HUES48 (cell line): ENCODE measurements at regions not wholly inside any gene's neighbourhood (a gene's known extent, or its start where the extent isn't known, plus 50 kb on each side); places are given as distances from the start of the nearest gene placed in this dataset.

Experiments
- H3K27ac ChIP-seq: one replicate; pipeline ENCODE4 v1.7.0; 2013; ENCODE audit warnings: low read depth, low read length, inconsistent platforms
- H3K27me3 ChIP-seq: 2 replicates; pipeline ENCODE4 v1.6.1; 2013; ENCODE audit warnings: mild to moderate bottlenecking, low read length; ENCODE audit not compliant: control insufficient read depth, insufficient read depth
- H3K36me3 ChIP-seq: 2 replicates; pipeline ENCODE4 v1.6.1; 2013; ENCODE audit warnings: low read length; ENCODE audit not compliant: control insufficient read depth, insufficient read depth
- H3K4me1 ChIP-seq: 2 replicates; pipeline ENCODE4 v1.6.1; 2013; ENCODE audit warnings: mild to moderate bottlenecking, low read length; ENCODE audit not compliant: control insufficient read depth, insufficient read depth
- H3K4me3 ChIP-seq: 2 replicates; pipeline ENCODE4 v1.5.1; 2013; ENCODE audit warnings: mild to moderate bottlenecking, low read depth, low read length
- H3K9ac ChIP-seq: 2 replicates; pipeline ENCODE4 v1.6.1; 2013; ENCODE audit warnings: mild to moderate bottlenecking, low read depth, low read length, moderate library complexity
- H3K9me3 ChIP-seq: 2 replicates; pipeline ENCODE4 v1.6.1; 2013; ENCODE audit warnings: low read length; ENCODE audit not compliant: control insufficient read depth, insufficient read depth

DNA sequence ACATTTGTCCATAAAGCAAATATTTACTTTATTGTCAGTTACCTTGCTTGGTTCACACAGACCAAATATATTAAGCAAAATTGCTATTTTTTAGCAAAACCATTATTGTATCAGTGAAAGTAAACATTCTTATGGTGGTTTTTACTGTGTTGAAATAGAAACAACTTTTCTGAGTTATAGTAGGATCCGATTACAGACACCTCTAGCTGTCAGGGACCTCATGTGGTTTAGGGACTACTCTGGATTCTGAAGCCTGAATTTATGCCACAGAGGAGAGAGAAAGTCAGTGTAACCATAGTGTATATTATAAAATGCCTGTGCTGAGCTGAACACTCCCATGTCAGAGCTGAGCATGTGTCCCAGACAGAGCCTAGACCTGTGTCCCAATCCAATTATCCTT is 287.5 kb downstream of the FLRT2 start:
- no peaks in the 10 kb centered on the region for H3K36me3 ChIP-seq
- no peaks in the 10 kb centered on the region for H3K27me3 ChIP-seq
- H3K4me3 ChIP-seq = no peak overlapping the region
- no peaks in the 10 kb centered on the region for H3K4me1 ChIP-seq
- no peak overlapping the region for H3K9ac ChIP-seq
- no peaks in the 10 kb centered on the region for H3K9me3 ChIP-seq
- H3K27ac ChIP-seq = no peak overlapping the region

DNA sequence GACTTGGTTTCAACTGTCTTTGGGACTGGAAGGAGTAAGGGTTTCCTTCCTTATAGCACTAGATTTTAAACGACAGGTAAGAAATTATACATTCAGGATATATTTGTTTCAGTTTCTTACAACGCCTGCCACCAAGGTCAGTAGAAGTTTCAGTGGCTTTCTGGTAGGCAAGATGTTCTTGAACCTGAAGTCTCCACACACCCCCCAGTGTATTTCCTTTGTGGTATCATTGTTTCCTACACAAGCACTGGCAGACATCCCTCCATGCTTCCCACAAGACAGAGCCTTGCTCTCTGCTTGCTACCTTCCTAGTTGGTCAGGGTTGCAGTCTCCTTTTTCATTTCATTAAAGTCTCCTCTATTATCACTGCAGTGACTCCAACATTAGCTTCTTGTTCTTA is 283.1 kb downstream of the FLRT2 start:
- H3K27ac ChIP-seq = no peak overlapping the region
- no peak overlapping the region for H3K9ac ChIP-seq
- no peak overlapping the region for H3K4me3 ChIP-seq
- H3K36me3 ChIP-seq = no peaks in the 10 kb centered on the region
- no peaks in the 10 kb centered on the region; the same call in 1 of the 2 replicates for H3K4me1 ChIP-seq
- H3K9me3 ChIP-seq = no peaks in the 10 kb centered on the region
- no peaks in the 10 kb centered on the region for H3K27me3 ChIP-seq

DNA sequence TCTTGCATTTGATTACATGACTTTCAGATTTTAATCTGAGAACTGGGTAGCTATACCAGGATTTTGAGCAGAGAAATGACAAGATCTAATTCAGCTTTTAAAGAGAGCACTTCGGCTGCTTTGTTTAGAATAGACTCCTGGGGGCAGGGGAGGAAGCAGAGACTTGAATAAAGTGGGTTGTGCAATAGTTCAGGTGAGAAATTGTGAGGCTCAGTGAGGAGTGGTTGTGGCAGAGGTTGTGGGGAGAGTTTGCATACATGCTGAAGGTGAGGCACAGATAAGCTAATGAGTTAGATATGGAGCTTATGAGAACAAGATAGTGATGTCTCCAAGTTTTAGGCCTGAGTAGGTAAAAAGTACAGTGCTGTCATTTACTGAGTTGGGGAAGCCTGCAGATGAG is 281.4 kb downstream of the FLRT2 start:
- Histone ChIP-seq H3K9ac (no peak overlapping the region), H3K27me3 (no peaks in the 10 kb centered on the region), H3K4me3 (no peak overlapping the region), H3K9me3 (no peaks in the 10 kb centered on the region), H3K36me3 (no peaks in the 10 kb centered on the region), H3K4me1 (no peaks in the 10 kb centered on the region; the same call in 1 of the 2 replicates), H3K27ac (no peak overlapping the region)

DNA sequence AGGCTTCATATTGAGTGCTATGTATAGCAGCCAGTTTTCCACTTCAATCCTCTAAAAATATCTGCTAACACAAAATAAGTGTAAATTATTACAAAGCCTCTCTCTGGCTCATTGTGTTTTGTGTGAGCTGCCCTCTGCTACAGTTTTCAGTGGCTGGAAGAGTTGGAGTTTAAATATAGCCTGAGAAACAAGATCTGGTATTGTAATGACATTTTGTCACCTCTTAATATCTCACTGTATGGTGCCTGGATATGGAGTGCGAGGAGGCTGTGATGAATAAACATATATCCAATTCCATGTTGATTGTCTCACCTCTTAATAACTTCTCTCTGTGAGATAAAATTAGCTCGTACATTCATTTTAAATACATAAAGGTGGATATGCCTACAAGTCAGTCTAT is 269.7 kb downstream of the FLRT2 start:
- no peak overlapping the region for H3K9ac ChIP-seq
- no peak overlapping the region for H3K4me3 ChIP-seq
- H3K27me3 ChIP-seq = no peaks in the 10 kb centered on the region
- H3K27ac ChIP-seq = no peak overlapping the region
- no peaks in the 10 kb centered on the region for H3K4me1 ChIP-seq
- no peaks in the 10 kb centered on the region for H3K9me3 ChIP-seq
- no peaks in the 10 kb centered on the region for H3K36me3 ChIP-seq

DNA sequence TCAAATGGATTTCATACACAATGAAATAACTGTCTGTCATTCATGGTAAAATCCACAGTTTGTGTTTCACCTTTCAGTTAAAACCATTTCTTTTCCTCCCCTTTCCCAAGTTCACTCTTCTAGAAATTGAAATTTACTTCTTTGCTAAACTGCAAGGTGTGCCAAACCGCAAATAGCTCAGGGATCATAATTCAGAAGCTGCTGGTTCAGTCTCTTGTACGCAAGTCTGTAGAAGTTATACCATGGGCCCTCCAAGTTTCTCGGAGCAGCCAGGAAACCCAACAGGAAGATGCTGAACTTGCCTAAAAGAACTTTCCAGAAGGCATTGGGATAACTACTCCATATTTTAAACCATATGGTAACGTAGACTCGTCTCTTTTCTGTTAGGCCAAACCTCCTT is 268.9 kb downstream of the FLRT2 start:
- H3K9me3 ChIP-seq = no peaks in the 10 kb centered on the region
- H3K27me3 ChIP-seq = no peaks in the 10 kb centered on the region
- no peak overlapping the region for H3K9ac ChIP-seq
- H3K4me3 ChIP-seq = no peak overlapping the region
- no peaks in the 10 kb centered on the region for H3K4me1 ChIP-seq
- no peaks in the 10 kb centered on the region for H3K36me3 ChIP-seq
- H3K27ac ChIP-seq = no peak overlapping the region

DNA sequence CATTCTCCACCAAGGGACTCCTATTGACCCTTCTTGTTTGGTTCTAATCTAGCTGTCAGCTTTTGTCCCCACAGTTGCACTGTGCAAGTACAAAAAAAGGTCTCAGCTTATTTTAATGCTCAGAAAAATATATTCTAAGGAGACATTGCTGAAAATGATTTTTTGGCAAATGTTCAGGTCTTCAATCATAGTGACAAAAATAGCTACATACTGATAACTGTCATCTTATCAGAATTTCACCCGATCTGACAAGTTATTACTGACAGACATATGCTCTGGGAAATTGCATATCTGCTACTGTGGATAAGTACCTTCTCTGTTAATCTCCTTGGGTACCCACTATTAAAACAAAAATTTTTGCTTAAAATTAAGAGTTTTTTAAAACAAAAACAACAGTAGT is 263.6 kb downstream of the FLRT2 start:
- no peaks in the 10 kb centered on the region for H3K4me1 ChIP-seq
- no peaks in the 10 kb centered on the region for H3K27me3 ChIP-seq
- H3K27ac ChIP-seq = no peak overlapping the region
- H3K4me3 ChIP-seq = no peak overlapping the region
- no peaks in the 10 kb centered on the region for H3K36me3 ChIP-seq
- no peaks in the 10 kb centered on the region for H3K9me3 ChIP-seq
- H3K9ac ChIP-seq = no peak overlapping the region

DNA sequence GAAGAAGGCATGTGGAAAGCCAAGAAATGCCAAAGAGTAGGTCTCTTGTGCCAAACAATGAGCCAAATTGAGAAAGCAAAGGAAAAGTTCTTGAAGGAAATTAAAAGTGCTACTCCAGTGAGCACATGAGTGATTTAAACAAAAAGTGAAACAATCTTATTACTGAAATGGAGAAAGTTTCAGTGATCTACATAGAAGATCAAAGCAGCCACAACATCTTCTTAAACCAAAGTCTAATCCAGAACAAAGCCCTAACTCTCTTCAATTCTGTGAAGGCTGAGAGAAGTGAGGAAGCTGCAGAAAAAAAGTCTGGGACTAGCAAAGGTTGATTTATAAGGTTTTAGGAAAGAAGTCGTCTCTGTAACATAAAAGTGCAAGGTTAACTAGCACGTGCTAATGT is 259.6 kb downstream of the FLRT2 start:
- no peak overlapping the region for H3K4me3 ChIP-seq
- H3K9me3 ChIP-seq = no peaks in the 10 kb centered on the region
- H3K27ac ChIP-seq = no peak overlapping the region
- H3K9ac ChIP-seq = no peak overlapping the region
- no peaks in the 10 kb centered on the region for H3K4me1 ChIP-seq
- H3K36me3 ChIP-seq = no peaks in the 10 kb centered on the region
- no peaks in the 10 kb centered on the region for H3K27me3 ChIP-seq

DNA sequence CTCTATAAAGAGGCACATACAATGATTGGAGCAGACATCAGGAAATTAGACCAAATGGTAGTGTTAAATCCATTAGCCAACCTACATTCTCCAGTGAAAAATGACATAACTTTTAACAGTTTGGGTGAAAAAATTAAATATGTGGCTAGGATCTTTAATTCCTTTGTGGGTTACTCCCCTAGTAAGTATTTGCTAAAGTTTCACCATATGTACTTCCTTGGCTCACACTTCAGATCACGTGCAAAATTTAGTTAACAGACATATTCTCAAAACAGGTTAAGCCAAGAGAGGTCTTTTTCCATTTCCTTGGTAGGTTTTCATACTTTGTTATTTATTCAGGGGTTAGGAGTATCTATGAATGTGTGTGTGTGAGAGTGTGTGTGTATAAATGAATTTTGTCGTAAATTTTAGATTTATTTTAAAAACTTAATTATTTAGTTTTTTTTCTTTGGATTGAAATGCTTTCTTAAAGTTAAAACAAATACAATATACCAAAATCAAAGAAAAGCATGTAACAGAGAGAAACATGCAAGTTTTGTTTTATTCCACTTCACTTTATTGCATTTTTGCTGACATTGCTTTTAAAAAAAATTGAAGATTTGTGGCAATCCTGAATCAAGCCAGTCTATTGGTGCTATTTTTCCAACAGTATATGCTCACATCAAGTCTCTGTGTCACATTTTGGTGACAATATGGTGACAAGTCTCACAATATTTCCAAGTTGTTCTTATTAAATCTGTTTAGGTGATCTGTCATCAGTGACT is 258.7 kb downstream of the FLRT2 start:
- Histone ChIP-seq H3K4me3 (no peak overlapping the region), H3K9ac (no peak overlapping the region), H3K27me3 (no peaks in the 10 kb centered on the region), H3K27ac (no peak overlapping the region), H3K4me1 (no peaks in the 10 kb centered on the region), H3K9me3 (no peaks in the 10 kb centered on the region), H3K36me3 (no peaks in the 10 kb centered on the region)

DNA sequence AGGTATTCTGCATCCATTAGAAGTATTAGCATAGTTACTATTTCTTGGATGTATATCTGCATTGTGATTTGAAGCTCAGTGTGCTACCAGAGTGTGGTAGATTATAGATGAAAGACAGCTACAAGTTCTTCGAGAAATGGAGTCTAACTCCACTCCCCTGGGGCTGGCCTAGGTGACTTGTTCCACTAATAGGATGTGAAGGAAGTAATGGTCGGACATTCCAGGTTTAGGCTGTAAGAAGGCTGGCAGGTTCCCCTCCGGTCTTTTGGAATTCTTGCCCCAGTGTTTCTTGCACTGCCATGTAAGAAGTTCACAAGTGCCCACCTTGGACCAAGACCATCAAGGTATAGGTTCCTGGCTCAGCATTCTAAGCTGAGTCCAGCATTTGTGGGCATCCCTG is 236.4 kb downstream of the FLRT2 start:
- Histone ChIP-seq H3K9ac (no peak overlapping the region), H3K9me3 (no peaks in the 10 kb centered on the region), H3K4me1 (no peaks in the 10 kb centered on the region)

DNA sequence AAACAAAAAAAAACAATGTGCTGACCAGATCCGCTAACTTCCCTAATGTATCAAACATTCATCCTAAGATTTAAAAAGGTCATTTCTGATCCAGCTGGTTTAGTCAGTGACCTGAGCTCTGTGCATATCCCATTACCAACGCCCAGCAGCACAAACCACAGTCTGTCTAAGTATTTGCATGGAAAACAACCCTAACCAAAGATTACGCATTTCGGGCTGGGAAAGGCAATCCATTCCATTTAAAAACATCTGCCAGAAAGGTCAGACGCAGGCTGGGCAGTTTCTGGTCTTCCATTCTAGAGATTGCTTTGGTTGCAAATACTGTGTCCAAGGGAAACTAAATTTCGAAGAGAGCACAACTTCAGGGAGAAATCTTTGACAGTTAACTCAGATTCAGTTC is 234.9 kb downstream of the FLRT2 start:
- no peaks in the 10 kb centered on the region for H3K4me1 ChIP-seq
- H3K27me3 ChIP-seq = no peaks in the 10 kb centered on the region
- no peak overlapping the region for H3K27ac ChIP-seq
- no peaks in the 10 kb centered on the region for H3K9me3 ChIP-seq
- no peak overlapping the region for H3K9ac ChIP-seq
- H3K4me3 ChIP-seq = no peak overlapping the region
- no peaks in the 10 kb centered on the region for H3K36me3 ChIP-seq

More for the DNA sequence above, 236.4 kb downstream of the FLRT2 start:
- H3K27ac ChIP-seq = no peak overlapping the region
- H3K27me3 ChIP-seq = no peaks in the 10 kb centered on the region
- no peak overlapping the region for H3K4me3 ChIP-seq
- no peaks in the 10 kb centered on the region for H3K36me3 ChIP-seq

DNA sequence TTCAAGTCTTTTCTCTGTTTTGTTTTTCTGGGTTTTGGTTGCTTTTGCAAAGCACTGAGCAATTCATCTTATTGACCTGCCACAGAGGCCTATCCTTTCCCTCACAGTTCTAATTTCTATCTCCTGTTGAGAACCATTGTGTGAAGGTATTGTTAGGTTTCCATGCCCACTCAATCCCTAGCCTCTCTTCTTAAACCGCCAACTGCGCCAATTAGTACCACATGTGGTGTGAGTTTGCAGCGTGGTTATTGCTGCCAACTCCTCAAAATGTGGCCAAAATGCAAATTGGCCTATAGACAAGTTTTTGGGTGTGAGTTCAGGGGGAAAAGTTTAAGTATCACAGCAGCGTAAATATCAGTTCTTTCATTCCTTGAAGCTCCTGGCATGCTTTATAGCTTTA is 232.6 kb downstream of the FLRT2 start:
- H3K4me1 ChIP-seq = no peaks in the 10 kb centered on the region
- H3K36me3 ChIP-seq = no peaks in the 10 kb centered on the region
- no peak overlapping the region for H3K4me3 ChIP-seq
- H3K27ac ChIP-seq = no peak overlapping the region
- H3K27me3 ChIP-seq = no peaks in the 10 kb centered on the region
- no peaks in the 10 kb centered on the region for H3K9me3 ChIP-seq
- H3K9ac ChIP-seq = no peak overlapping the region
